HepG2 (cell line): ENCODE measurements at regions not wholly inside any gene's neighbourhood (a gene's known extent, or its start where the extent isn't known, plus 50 kb on each side); places are given as distances from the start of the nearest gene placed in this dataset.

Experiments used
- ATAC-seq: fragments of 200-7000 bp; cut with Tn5 transposase; 3 replicates; pipeline ENCODE4 v1.9.1; 2020; ENCODE audit warnings: mild to moderate bottlenecking, moderate library complexity
- BruUV-seq: library from RNA; stranded (reverse); fragments of 400-500 nt; replicated peaks from 2 replicates; lab custom pipeline; 2021; lab: Mats Ljungman, UMichigan
- CTCF ChIA-PET: fragments of 300-600 bp; formaldehyde crosslinking; extraction: SDS; loops from one replicate; lab custom pipeline; 2021; ENCODE audit warnings: low total read pairs, inconsistent platforms, low intra/inter-chr PET ratio; lab: Yijun Ruan, JAX
- POLR2A ChIA-PET: fragments of 350-600 bp; sonication (Branson Sonifier 250); formaldehyde crosslinking; loops from one replicate; lab custom pipeline; 2020; ENCODE audit warnings: antibody characterized with exemption, inconsistent platforms; lab: Yijun Ruan, JAX
- DNase-seq: peaks from one replicate; pipeline ENCODE4 v3.0.0-alpha.2; 2015; ENCODE audit warnings: low spot score
- FAIRE-seq: peaks from 3 replicates; lab custom pipeline; 2011; peaks lifted over from hg19 to GRCh38; lab: Jason Lieb, UNC
- H2AFZ ChIP-seq: one replicate; pipeline ENCODE4 v1.6.1; 2011; ENCODE audit warnings: low read length, inconsistent platforms
- H3K27ac ChIP-seq: fragments of 300-600 bp; 3 replicates; pipeline ENCODE4 v1.8.0; 2011; ENCODE audit warnings: mixed run types, mild to moderate bottlenecking, mixed read lengths, low read length, inconsistent platforms; ENCODE audit not compliant: insufficient read depth; ENCODE audit errors: extremely low read length
- H3K27me3 ChIP-seq, 2 experiments: fragments of 200-600 bp in 1 of 2; 2 replicates in 1 of 2; 3 replicates in 1 of 2; pipeline versions ENCODE4 v1.6.0 to v1.8.0; 2011; ENCODE audit warnings: low read length in 2 of 2, mild to moderate bottlenecking in 2 of 2, moderate library complexity in 2 of 2, inconsistent platforms in 1 of 2; ENCODE audit not compliant: insufficient read depth in 2 of 2, control insufficient read depth in 1 of 2
- H3K36me3 ChIP-seq, 2 experiments: fragments of 200-600 bp in 1 of 2; replicated peaks in 1 of 2; 2 replicates in 1 of 2; 3 replicates in 1 of 2; pipeline versions ENCODE4 v1.5.1 to v1.8.0; 2011; ENCODE audit warnings: low read length in 2 of 2, inconsistent platforms in 1 of 2; ENCODE audit not compliant: insufficient read depth in 2 of 2, control insufficient read depth in 1 of 2
- H3K4me1 ChIP-seq: 2 replicates; pipeline ENCODE4 v1.5.1; 2012; ENCODE audit warnings: low read length, inconsistent platforms; ENCODE audit not compliant: insufficient read depth
- H3K4me2 ChIP-seq: 2 replicates; pipeline ENCODE4 v1.6.0; 2011; ENCODE audit warnings: low read depth, low read length, inconsistent platforms
- H3K4me3 ChIP-seq, 3 experiments: fragments of 200-600 bp in 1 of 3; sonication (generic), shearing (Covaris generic) in 1 of 3; replicated peaks in 1 of 3; 2 replicates each; pipeline ENCODE4 v1.5.1; 2011 to 2016; ENCODE audit warnings: low read length in 3 of 3, inconsistent platforms in 2 of 3, low read depth in 2 of 3, mild to moderate bottlenecking in 2 of 3, control low read depth in 1 of 3, mixed read lengths in 1 of 3; ENCODE audit not compliant: insufficient read depth in 1 of 3
- H3K79me2 ChIP-seq: one replicate; pipeline ENCODE4 v1.6.1; 2011; ENCODE audit warnings: low read length, inconsistent platforms; ENCODE audit not compliant: insufficient read depth
- H3K9ac ChIP-seq: 2 replicates; pipeline ENCODE4 v1.6.0; 2011; ENCODE audit warnings: mild to moderate bottlenecking, low read depth, low read length, inconsistent platforms; ENCODE audit not compliant: insufficient read depth
- H3K9me3 ChIP-seq: 2 replicates; pipeline ENCODE4 v1.5.1; 2012; ENCODE audit warnings: mild to moderate bottlenecking, low read length
- H4K20me1 ChIP-seq: 2 replicates; pipeline ENCODE4 v1.6.0; 2011; ENCODE audit warnings: inconsistent platforms, mild to moderate bottlenecking, low read length, moderate library complexity; ENCODE audit not compliant: insufficient read depth
- ARID2 ChIP-seq: sonication (generic); formaldehyde crosslinking; IDR thresholded peaks from 2 replicates; pipeline ENCODE4 v1.8.1; 2022; ENCODE audit warnings: mild to moderate bottlenecking, missing genetic modification reagents, borderline replicate concordance
- DPF2 ChIP-seq: sonication (generic); formaldehyde crosslinking; IDR thresholded peaks from 2 replicates; pipeline ENCODE4 v1.4.0; 2020; ENCODE audit warnings: mild to moderate bottlenecking, low read depth, missing genetic modification reagents, borderline replicate concordance
- PLSCR1 ChIP-seq: sonication (generic); formaldehyde crosslinking; IDR thresholded peaks from 2 replicates; pipeline ENCODE4 v1.5.0; 2020; ENCODE audit warnings: missing genetic modification reagents, mild to moderate bottlenecking, borderline replicate concordance
- ZNF235 ChIP-seq: sonication (generic); formaldehyde crosslinking; IDR thresholded peaks from 2 replicates; pipeline ENCODE4 v1.8.1; 2023; ENCODE audit warnings: mild to moderate bottlenecking, missing genetic modification reagents, borderline replicate concordance
- ZNF549 ChIP-seq: sonication (generic); formaldehyde crosslinking; IDR thresholded peaks from 2 replicates; pipeline ENCODE4 v1.5.0; 2020; ENCODE audit warnings: missing genetic modification reagents
- in situ Hi-C: cut with HindIII; loops from 2 replicates; pipeline ENCODE4 v1.10.0; 2017; ENCODE audit warnings: low pct_unique_long_range_greater_than_20kb; ENCODE audit not compliant: extremely low pct_ligation_motif_present
- intact Hi-C: fragments of 100-400 bp; cut with micrococcal nuclease; formaldehyde crosslinking; loops from one replicate; pipeline ENCODE4 v1.10.0; 2022; ENCODE audit not compliant: unreplicated experiment
- TF ChIP-seq, protein P1 (sequence below): sonication (generic); formaldehyde crosslinking; IDR thresholded peaks from 2 replicates; pipeline ENCODE4 v1.5.0; 2020; ENCODE audit warnings: mild to moderate bottlenecking, missing genetic modification reagents
- TF ChIP-seq, protein P2 (sequence below): sonication (generic); formaldehyde crosslinking; IDR thresholded peaks from 2 replicates; pipeline ENCODE4 v1.4.0; 2020; ENCODE audit warnings: low read depth, missing genetic modification reagents

DNA sequence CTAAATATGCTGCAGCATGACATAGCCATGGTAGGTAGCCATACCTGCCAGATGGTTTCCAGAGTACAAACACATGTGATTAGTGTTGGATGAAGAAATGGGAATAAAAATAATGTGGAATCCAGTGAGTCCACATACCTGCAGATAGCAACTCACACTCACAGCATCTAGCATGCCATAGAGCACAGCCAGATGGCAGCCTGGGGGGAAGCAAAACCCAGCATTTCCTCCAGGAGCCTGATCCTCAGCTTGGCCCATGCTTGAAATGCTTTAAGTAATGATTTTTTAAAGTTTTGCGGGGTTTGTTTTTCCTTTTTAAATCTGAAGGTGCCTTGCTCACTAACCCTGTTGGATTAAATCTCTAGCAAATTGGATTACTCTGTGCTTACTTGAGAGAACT is 535.1 kb downstream of the STK39 start (continued):
- TF ChIP-seq, protein P1, sequence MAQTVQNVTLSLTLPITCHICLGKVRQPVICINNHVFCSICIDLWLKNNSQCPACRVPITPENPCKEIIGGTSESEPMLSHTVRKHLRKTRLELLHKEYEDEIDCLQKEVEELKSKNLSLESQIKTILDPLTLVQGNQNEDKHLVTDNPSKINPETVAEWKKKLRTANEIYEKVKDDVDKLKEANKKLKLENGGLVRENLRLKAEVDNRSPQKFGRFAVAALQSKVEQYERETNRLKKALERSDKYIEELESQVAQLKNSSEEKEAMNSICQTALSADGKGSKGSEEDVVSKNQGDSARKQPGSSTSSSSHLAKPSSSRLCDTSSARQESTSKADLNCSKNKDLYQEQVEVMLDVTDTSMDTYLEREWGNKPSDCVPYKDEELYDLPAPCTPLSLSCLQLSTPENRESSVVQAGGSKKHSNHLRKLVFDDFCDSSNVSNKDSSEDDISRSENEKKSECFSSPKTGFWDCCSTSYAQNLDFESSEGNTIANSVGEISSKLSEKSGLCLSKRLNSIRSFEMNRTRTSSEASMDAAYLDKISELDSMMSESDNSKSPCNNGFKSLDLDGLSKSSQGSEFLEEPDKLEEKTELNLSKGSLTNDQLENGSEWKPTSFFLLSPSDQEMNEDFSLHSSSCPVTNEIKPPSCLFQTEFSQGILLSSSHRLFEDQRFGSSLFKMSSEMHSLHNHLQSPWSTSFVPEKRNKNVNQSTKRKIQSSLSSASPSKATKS (CRISPR knock-in tag): no peak
- no peak for TF ChIP-seq ZNF235 (CRISPR knock-in tag)
- no peak for TF ChIP-seq DPF2 (CRISPR knock-in tag)
- TF ChIP-seq ARID2: no peak

DNA sequence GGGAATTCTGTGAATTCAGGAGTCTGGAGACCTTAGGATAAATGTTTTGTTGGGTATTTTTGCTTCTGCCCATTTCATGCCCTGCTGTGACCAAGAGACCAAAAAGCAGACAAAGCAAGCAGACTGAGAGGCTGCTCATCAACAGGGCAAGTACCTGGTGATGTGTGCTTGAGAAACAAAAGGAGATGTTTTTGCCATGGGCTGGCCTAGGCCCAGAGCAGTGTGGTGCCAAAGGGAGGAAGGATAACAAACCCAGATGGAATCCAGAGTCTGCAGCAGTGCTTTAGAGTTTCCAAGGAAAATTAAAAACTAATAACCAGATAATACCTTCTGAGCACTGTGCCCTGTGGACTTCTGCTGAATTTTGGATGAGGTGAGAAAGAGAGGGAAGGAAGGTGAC is 538.4 kb downstream of the STK39 start:
- no TSS peak for BruUV-seq
- POLR2A ChIA-PET: no interaction called here
- H2AFZ ChIP-seq: no peak overlapping the region

More for the DNA sequence above, 538.4 kb downstream of the STK39 start:
- no peaks in the 10 kb centered on the region for H3K79me2 ChIP-seq
- ATAC-seq: no peak
- intact Hi-C loops: no loop called here
- peaks cover 5% of the 10 kb centered on the region; the same call in 1 of the 2 replicates for H3K4me1 ChIP-seq
- in situ Hi-C loops: no loop called here
- H3K4me2 ChIP-seq: no peak overlapping the region
- H3K27me3 ChIP-seq: no peaks in the 10 kb centered on the region
- H4K20me1 ChIP-seq: no peaks in the 10 kb centered on the region
- TF ChIP-seq ZNF549 (CRISPR knock-in tag) (no peak), PLSCR1 (no peak)
- TF ChIP-seq, protein P2, sequence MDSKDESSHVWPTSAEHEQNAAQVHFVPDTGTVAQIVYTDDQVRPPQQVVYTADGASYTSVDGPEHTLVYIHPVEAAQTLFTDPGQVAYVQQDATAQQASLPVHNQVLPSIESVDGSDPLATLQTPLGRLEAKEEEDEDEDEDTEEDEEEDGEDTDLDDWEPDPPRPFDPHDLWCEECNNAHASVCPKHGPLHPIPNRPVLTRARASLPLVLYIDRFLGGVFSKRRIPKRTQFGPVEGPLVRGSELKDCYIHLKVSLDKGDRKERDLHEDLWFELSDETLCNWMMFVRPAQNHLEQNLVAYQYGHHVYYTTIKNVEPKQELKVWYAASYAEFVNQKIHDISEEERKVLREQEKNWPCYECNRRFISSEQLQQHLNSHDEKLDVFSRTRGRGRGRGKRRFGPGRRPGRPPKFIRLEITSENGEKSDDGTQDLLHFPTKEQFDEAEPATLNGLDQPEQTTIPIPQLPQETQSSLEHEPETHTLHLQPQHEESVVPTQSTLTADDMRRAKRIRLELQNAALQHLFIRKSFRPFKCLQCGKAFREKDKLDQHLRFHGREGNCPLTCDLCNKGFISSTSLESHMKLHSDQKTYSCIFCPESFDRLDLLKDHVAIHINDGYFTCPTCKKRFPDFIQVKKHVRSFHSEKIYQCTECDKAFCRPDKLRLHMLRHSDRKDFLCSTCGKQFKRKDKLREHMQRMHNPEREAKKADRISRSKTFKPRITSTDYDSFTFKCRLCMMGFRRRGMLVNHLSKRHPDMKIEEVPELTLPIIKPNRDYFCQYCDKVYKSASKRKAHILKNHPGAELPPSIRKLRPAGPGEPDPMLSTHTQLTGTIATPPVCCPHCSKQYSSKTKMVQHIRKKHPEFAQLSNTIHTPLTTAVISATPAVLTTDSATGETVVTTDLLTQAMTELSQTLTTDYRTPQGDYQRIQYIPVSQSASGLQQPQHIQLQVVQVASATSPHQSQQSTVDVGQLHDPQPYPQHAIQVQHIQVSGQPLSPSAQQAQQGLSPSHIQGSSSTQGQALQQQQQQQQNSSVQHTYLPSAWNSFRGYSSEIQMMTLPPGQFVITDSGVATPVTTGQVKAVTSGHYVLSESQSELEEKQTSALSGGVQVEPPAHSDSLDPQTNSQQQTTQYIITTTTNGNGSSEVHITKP (CRISPR knock-in tag): no peak
- TF ChIP-seq, all 625 proteins: peak for 0
- no peaks in the 10 kb centered on the region for H3K36me3 ChIP-seq
- H3K4me3 ChIP-seq: no peak overlapping the region
- CTCF ChIA-PET: no interaction called here
- FAIRE-seq: no peak
- no peaks in the 10 kb centered on the region for H3K9me3 ChIP-seq
- DNase-seq: no peak
- no peak overlapping the region for H3K27ac ChIP-seq
- H3K9ac ChIP-seq: no peak overlapping the region
